ENCODE measurements at regions not wholly inside any gene's neighbourhood (a gene's known extent, or its start where the extent isn't known, plus 50 kb on each side); places are given as distances from the start of the nearest gene placed in this dataset.

DNA sequence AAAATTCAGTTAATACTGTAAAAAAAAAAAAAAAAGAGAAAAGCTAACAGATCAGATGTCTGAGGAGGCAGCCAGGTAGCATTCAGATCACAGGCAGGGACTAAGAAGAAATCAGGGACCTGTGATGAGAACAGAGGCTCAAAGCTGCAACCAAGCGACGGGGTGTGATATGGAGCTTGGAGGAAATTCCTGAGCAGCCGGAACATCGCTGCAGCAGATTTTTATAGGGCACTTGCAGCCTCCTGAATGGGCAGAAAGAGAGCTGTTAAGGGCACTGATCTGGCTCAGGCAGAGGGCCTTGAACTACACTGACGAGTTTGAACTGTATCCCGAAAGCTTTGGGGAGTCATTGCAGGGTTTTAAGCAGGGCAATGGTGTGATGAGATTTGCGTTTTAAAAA lies 315.4 kb downstream of the ADGRL2 start:
- TF ChIP-seq, protein P1, sequence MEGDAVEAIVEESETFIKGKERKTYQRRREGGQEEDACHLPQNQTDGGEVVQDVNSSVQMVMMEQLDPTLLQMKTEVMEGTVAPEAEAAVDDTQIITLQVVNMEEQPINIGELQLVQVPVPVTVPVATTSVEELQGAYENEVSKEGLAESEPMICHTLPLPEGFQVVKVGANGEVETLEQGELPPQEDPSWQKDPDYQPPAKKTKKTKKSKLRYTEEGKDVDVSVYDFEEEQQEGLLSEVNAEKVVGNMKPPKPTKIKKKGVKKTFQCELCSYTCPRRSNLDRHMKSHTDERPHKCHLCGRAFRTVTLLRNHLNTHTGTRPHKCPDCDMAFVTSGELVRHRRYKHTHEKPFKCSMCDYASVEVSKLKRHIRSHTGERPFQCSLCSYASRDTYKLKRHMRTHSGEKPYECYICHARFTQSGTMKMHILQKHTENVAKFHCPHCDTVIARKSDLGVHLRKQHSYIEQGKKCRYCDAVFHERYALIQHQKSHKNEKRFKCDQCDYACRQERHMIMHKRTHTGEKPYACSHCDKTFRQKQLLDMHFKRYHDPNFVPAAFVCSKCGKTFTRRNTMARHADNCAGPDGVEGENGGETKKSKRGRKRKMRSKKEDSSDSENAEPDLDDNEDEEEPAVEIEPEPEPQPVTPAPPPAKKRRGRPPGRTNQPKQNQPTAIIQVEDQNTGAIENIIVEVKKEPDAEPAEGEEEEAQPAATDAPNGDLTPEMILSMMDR (IDR thresholded peaks at IDR 0.05; ENCODE audit: low read depth, low read length), result no peak
- TF ChIP-seq POLR2A (IDR thresholded peaks at IDR 0.05; ENCODE audit: extremely low read depth, insufficient read length), result no peak
- no peak for TF ChIP-seq MYC (IDR thresholded peaks at IDR 0.05; ENCODE audit: low read depth, low read length)
- TF ChIP-seq, protein P2, sequence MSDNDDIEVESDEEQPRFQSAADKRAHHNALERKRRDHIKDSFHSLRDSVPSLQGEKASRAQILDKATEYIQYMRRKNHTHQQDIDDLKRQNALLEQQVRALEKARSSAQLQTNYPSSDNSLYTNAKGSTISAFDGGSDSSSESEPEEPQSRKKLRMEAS (IDR thresholded peaks at IDR 0.05; ENCODE audit: low read depth, low read length), result no peak

Data from NB4 (cell line).